GM18517 (cell line): ENCODE measurements at regions not wholly inside any gene's neighbourhood (a gene's known extent, or its start where the extent isn't known, plus 50 kb on each side); places are given as distances from the start of the nearest gene placed in this dataset.
"Not testable (repeated sequence)": the region's sequence is repeated elsewhere in the genome, so short reads cannot be mapped to it uniquely, and the experiment has no call there.

ENCODE experiments used
- ATAC-seq: cut with Tn5 transposase; IDR thresholded peaks from one replicate; pipeline ENCODE4 v1.9.1; 2021; ENCODE audit warnings: mild to moderate bottlenecking, moderate library complexity; ENCODE audit not compliant: unreplicated experiment

DNA sequence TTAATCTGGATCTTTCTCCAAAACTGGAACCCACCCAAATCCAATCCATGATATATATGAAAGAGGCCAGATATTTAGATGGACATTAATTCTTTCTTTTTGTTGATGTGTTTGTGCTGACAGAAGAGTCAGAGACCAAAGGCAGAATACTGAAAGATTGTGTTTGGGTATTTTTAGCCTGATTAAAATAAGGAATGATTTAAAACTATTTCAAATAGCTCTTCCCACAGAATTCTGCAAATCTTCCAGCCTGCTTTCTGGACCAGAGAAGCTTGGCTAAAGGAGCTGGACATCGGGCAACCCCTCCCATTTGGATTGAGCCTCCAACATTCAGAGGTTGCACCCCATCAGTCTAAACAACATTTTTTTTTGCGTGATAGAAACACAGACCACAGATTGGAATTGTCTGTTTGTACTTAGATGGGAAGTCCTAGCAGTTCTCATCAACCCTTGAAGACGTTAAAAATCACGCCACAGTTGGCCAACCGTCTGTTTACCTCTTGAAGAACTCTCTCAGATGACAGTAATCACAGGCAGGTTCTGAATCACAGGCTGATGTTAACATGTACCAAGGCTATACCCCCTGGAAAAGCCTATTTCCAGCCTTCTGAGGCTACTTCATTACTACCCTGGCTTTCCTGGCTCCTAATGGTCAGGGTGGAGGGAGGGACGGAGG is 155.2 kb upstream of the NRP1 start:
- no peak for ATAC-seq

DNA sequence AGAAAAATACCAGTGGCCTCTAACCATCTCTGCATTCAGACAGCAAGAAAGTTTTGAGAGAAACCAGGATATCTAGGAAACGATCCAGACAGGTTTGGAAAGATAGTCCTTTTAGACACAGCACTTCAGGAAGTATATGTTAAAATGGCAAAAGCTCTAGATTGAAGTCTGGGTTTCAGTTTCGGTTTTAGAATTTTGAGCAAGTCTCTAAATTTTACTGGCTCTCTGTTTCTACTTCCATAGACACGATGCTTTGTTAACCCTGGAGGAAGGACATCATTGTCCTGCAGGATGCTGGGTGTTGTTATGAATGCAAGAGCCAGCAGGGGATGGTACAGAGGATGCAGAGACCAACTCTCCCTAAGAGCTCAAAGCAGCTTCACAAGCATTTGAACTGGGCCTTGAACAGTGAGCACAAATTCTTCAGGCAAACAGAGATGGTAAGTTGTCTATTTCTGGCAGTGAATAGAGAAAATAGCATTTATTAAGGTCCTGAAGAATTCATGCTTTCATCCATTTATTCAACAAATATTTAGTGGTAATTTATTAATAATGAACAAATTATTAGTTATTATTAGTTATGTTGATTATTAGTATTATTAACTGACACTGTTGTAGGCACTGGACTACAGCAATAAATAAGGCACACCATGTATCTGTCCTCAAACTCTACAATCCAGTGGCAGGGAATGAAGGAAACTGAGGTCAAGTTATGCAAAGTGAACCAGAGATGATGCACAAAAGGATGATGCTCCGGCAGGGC is 152.7 kb upstream of the NRP1 start:
- no peak for ATAC-seq

GRCh38 chr10:33485276-33485675 is 150.8 kb upstream of the NRP1 start:
- ATAC-seq: no peak

GRCh38 chr10:33484787-33485186 is 150.3 kb upstream of the NRP1 start:
- no peak for ATAC-seq

DNA sequence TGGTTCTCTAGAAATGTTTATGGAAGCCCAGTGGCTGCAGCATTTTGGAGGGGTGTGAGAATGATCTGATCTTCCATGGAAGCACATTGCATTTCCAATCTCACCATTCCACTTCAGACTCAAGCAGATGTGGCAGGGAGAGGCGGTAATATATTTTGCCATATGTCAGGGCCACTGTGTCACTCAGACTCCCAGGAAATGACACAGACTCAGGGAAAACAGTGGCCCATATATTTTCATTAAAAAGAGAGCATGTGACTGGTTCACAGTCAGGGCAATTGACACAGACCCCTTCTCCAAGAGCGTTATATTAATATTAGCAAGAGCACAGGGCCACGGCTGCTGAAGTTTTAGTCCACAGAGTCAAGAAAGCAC is 149.3 kb upstream of the NRP1 start:
- no peak for ATAC-seq

DNA sequence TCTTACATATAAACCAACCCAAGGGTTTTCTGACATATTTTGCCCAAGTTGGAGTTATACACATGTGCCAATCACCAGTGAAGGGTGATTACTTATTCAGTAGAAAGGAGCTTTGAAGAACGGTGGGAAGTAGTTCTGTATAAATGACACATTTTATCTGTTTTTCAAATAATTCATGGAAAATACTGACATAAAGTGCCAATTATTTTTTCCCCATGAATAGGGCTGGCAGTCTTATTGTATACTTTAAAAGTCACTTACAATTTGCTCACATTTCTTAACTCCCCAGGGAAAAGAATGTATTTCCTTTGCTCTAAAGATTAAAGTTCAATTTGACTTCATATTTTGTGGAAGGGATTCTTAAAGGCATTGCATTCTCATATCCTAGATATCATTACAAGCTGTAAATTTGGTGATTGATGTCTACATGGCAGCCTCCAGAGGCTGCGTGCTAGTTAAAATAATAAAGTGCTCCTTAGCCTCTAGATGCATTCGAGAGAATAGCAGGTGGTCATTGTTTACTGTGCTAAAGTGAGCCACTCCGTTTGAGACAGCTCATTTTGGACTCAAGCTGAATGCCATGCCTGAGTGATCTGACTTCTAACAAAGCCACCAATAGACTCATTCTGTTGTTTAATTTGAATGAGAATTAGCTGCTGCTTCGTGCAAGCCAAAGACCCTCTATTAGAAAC is 148.8 kb upstream of the NRP1 start:
- ATAC-seq: no peak

- no peak for ATAC-seq
These were observed 148.0 kb upstream of the NRP1 start for GRCh38 chr10:33482486-33482885.

GRCh38 chr10:33481184-33481583 is 146.7 kb upstream of the NRP1 start:
- no peak for ATAC-seq

DNA sequence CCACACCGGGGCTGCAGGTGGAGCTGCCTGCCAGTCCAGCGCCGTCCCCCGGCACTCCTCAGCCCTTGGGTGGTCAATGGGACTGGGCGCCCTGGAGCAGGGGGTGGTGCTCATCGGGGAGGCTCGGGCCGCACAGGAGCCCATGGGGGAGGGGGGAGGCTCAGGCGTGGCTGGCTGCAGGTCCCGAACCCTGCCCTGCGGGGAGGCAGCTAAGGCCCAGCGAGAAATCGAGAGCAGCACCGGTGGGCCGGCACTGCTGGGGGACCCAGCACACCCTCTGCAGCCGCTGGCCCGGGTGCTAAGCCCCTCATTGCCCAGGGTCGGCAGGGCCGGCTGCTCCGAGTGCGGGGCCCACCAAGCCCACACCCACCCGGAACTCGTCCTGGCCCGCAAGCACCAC is 145.9 kb upstream of the NRP1 start:
- not testable (repeated sequence) for ATAC-seq

DNA sequence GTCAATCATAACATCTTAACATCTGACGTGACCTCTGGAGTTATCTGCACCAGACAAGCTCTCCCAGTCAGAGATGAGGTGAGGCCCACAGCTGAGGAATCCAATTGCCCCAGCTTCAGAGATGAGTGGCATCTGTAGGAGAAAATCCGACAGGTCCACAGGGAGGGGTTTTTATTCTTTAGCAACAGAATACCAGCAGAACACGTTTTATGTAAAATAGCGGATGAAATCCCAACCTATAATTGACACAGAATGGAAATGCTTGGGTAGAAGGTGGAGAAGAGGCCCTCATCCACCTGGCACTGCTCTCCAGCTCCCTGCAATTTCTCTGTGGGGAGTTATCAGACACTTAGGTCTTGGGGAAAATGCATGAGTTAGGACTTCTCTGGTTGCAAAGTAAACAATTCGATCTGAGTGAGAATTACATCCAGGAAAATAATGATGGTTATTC is 144.2 kb upstream of the NRP1 start:
- no peak for ATAC-seq

GRCh38 chr10:33478089-33478674 is 143.7 kb upstream of the NRP1 start:
- ATAC-seq: no peak

GRCh38 chr10:33477291-33478088 is 143.0 kb upstream of the NRP1 start:
- ATAC-seq: no peak

GRCh38 chr10:33476757-33477273 is 142.3 kb upstream of the NRP1 start:
- ATAC-seq: no peak

GRCh38 chr10:33473688-33474087 is 139.2 kb upstream of the NRP1 start:
- no peak for ATAC-seq

- ATAC-seq: not testable (repeated sequence)
These were observed 133.5 kb upstream of the NRP1 start for GRCh38 chr10:33468006-33468405.

DNA sequence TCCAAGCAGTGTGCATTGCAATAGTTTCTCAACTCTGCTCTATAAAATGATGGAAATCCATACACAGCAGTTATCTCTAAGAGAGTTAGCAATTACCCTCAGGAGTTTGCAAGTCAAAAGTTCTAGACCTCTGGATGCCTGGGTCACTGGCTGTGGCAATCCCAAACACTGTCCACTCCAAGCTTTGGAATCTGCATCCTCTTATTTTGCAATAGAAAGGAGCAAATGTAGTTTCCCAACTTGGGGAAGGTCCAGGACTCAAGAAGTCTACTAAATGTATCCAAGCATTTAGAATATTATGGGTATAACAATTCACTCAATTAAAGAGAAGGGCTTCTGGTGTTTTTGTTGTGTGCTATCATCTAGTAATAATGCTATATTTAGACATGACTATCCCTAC is 131.3 kb upstream of the NRP1 start:
- ATAC-seq: no peak

DNA sequence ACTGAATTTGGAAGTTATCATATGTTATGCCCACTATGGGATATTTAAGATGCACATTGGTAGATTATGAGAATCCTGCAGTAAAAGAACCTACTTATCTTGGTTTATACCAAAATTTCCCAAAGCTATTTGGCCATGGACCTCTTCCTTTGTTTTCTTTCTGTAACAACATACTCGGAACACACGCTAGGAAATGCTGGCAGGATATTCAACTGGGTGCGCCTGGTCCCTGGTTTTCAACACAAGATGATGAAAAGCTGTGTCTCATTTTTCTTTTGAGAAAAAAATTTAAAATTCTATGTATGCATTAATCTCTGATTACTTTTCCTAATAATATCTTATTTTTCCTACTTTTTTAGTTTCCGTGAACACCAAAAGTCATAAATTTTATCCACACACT is 128.5 kb upstream of the NRP1 start:
- ATAC-seq: no peak

GRCh38 chr10:33461295-33461640 is 126.8 kb upstream of the NRP1 start:
- ATAC-seq: no peak

GRCh38 chr10:33460505-33461294 is 126.2 kb upstream of the NRP1 start:
- no peak for ATAC-seq

GRCh38 chr10:33459602-33460001 is 125.1 kb upstream of the NRP1 start:
- ATAC-seq: no peak
